OCI-LY3 (cell line): ENCODE measurements at regions not wholly inside any gene's neighbourhood (a gene's known extent, or its start where the extent isn't known, plus 50 kb on each side); places are given as distances from the start of the nearest gene placed in this dataset.

Source experiments
- H2AFZ ChIP-seq: fragments of 200-600, 300-600 bp; shearing (Covaris generic); 2 replicates; pipeline ENCODE4 v1.6.0; 2014; ENCODE audit warnings: antibody characterized with exemption, low read depth, low read length
- H3K27ac ChIP-seq: fragments of 200-600, 300-600 bp; sonication (generic); 2 replicates; pipeline ENCODE4 v1.5.1; 2014; ENCODE audit warnings: mild to moderate bottlenecking, low read length, moderate library complexity, mixed read lengths
- H3K27me3 ChIP-seq: fragments of 200-600, 300-600 bp; sonication (generic); 2 replicates; pipeline ENCODE4 v1.6.1; 2014; ENCODE audit warnings: low read depth, low read length, mixed read lengths
- H3K36me3 ChIP-seq: fragments of 200-600, 300-600 bp; sonication (generic); replicated peaks from 2 replicates; pipeline ENCODE3; 2014; ENCODE audit warnings: low read depth, low read length, mixed read lengths
- H3K4me1 ChIP-seq: fragments of 300-600, 200-600 bp; sonication (generic); 2 replicates; pipeline ENCODE4 v1.6.1; 2014; ENCODE audit warnings: low read length, mixed read lengths
- H3K4me2 ChIP-seq: fragments of 200-600, 300-600 bp; sonication (generic); 2 replicates; pipeline ENCODE4 v1.6.1; 2014; ENCODE audit warnings: low read length, mixed read lengths
- H3K4me3 ChIP-seq: fragments of 300-600, 200-600 bp; sonication (generic); 2 replicates; pipeline ENCODE4 v1.5.1; 2014; ENCODE audit warnings: antibody characterized with exemption, mild to moderate bottlenecking, low read length, moderate library complexity
- H3K79me2 ChIP-seq: fragments of 300-600, 200-600 bp; shearing (Covaris generic); 2 replicates; pipeline ENCODE4 v1.6.1; 2014; ENCODE audit warnings: mild to moderate bottlenecking, low read length, mixed read lengths
- H3K9ac ChIP-seq: fragments of 300-600, 200-600 bp; shearing (Covaris generic); 2 replicates; pipeline ENCODE4 v1.6.0; 2014; ENCODE audit warnings: mild to moderate bottlenecking, low read length, moderate library complexity
- H3K9me3 ChIP-seq: fragments of 200-600, 300-600 bp; shearing (Covaris generic); 2 replicates; pipeline ENCODE4 v1.6.1; 2014; ENCODE audit warnings: low read length, mixed read lengths; ENCODE audit not compliant: insufficient read depth
- H4K20me1 ChIP-seq: fragments of 200-600, 300-600 bp; sonication (generic); 2 replicates; pipeline ENCODE4 v1.6.1; 2016; ENCODE audit warnings: low read length, mixed read lengths; ENCODE audit not compliant: insufficient read depth
- EZH2phosphoT487 ChIP-seq: fragments of 200-600 bp; shearing (Covaris generic); IDR thresholded peaks from 2 replicates; pipeline ENCODE4 v1.6.1; 2018; ENCODE audit warnings: antibody characterized with exemption, mixed run types, low read depth
- TF ChIP-seq, protein P1 (sequence below): fragments of 200-600, 300-600 bp; sonication (generic); IDR thresholded peaks from 2 replicates; pipeline ENCODE4 v1.5.1; 2014; ENCODE audit warnings: antibody characterized with exemption, low read length, low read depth

DNA sequence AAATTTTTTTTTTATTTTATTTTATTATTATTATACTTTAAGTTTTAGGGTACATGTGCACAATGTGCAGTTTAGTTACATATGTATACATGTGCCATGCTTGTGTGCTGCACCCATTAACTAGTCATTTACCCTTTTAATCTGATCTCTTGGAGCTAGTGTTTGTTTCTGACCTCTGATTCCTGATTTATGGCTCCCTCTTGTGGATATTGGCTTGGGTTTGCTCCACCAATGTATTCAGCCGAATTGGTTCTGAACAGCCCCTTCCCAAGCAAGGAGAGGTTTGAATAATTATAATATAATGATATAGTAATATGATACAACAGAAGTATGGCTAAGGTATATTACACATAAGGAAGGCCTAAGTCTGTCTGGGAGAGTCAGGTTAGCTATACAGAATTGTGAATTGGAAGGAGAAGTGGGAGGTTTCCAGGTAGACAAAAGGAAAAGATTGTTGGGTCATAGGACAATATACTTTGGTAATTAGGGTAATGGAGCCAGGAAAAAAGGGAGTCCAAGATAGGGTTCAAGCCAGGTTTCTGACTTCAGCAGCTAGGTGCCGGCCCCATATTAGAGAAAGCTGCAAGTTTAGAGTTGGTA is 53.1 kb upstream of the HMCN1 start:
- no peak for TF ChIP-seq EZH2phosphoT487
- TF ChIP-seq, protein P1, sequence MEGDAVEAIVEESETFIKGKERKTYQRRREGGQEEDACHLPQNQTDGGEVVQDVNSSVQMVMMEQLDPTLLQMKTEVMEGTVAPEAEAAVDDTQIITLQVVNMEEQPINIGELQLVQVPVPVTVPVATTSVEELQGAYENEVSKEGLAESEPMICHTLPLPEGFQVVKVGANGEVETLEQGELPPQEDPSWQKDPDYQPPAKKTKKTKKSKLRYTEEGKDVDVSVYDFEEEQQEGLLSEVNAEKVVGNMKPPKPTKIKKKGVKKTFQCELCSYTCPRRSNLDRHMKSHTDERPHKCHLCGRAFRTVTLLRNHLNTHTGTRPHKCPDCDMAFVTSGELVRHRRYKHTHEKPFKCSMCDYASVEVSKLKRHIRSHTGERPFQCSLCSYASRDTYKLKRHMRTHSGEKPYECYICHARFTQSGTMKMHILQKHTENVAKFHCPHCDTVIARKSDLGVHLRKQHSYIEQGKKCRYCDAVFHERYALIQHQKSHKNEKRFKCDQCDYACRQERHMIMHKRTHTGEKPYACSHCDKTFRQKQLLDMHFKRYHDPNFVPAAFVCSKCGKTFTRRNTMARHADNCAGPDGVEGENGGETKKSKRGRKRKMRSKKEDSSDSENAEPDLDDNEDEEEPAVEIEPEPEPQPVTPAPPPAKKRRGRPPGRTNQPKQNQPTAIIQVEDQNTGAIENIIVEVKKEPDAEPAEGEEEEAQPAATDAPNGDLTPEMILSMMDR, result peak; percentile 76
- no peaks in the 10 kb centered on the region for H3K9me3 ChIP-seq
- peak overlapping the region; percentile 87 for H3K4me2 ChIP-seq
- H3K27ac ChIP-seq, result no peak overlapping the region
- peaks cover 26% of the 10 kb centered on the region for H3K4me1 ChIP-seq
- no peaks in the 10 kb centered on the region for H4K20me1 ChIP-seq
- no peaks in the 10 kb centered on the region for H3K27me3 ChIP-seq
- peak overlapping the region; percentile 64; the same call in 1 of the 2 replicates for H3K9ac ChIP-seq
- no peaks in the 10 kb centered on the region for H3K36me3 ChIP-seq
- H3K79me2 ChIP-seq, result no peaks in the 10 kb centered on the region
- H3K4me3 ChIP-seq, result no peak overlapping the region
- H2AFZ ChIP-seq, result no peak overlapping the region

DNA sequence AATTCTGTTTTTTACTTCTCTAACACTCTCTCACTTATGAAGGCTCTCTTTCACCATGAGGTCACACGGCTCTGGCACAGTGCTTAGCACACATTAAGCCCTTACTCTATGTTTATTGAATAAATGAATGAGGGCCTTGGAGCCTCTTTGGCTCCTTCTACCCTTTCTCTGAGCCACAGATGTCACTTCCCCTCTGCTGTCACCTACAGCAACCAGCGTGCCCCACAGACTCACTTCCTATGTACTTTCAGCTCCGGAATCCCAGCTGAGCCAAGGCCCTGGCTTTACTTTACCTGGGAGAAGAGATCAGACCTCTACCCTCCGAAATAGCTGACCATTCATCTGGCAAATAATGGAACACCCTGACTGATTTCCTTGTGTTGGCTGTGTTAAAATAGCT is 53.7 kb upstream of the HMCN1 start:
- H3K36me3 ChIP-seq, result no peaks in the 10 kb centered on the region
- no peaks in the 10 kb centered on the region for H3K27me3 ChIP-seq
- H3K4me3 ChIP-seq, result peak overlapping the region; percentile 61
- H3K79me2 ChIP-seq, result no peaks in the 10 kb centered on the region
- H3K4me2 ChIP-seq, result peak overlapping the region; percentile 87
- H3K4me1 ChIP-seq, result peaks cover 29% of the 10 kb centered on the region
- H2AFZ ChIP-seq, result peak overlapping the region; percentile 91
- TF ChIP-seq, protein P1, result no peak
- TF ChIP-seq EZH2phosphoT487, result no peak
- no peaks in the 10 kb centered on the region for H3K9me3 ChIP-seq
- peak overlapping the region; percentile 64 for H3K9ac ChIP-seq
- H3K27ac ChIP-seq, result peak overlapping the region; percentile 48
- H4K20me1 ChIP-seq, result no peaks in the 10 kb centered on the region

DNA sequence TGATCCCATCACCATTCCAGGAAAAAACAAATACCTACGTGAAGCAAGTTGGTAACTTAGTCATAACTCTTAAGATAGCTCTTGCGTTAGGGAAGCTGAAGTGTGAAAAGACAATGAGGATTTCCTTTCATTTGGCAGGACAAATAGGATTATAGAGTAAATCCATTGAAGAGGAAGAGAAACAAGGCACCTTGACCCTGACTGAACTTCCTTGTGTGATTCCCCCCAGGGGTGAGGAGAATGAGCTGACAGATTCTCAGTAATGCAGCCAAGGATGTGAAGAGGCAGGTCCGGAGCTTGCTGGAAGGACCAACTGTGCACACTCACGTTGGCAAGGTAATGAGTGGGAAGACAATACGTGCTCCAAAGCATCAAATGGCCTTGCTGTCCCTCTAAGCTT is 55.0 kb upstream of the HMCN1 start:
- H3K36me3 ChIP-seq, result no peaks in the 10 kb centered on the region
- no peak overlapping the region for H3K9ac ChIP-seq
- no peaks in the 10 kb centered on the region for H4K20me1 ChIP-seq
- no peaks in the 10 kb centered on the region for H3K9me3 ChIP-seq
- no peak overlapping the region for H3K27ac ChIP-seq
- no peaks in the 10 kb centered on the region for H3K27me3 ChIP-seq
- no peaks in the 10 kb centered on the region for H3K79me2 ChIP-seq
- H2AFZ ChIP-seq, result no peak overlapping the region
- no peak overlapping the region for H3K4me3 ChIP-seq
- H3K4me1 ChIP-seq, result peaks cover 42% of the 10 kb centered on the region
- TF ChIP-seq EZH2phosphoT487, result no peak
- TF ChIP-seq, protein P1, result no peak
- H3K4me2 ChIP-seq, result no peak overlapping the region

DNA sequence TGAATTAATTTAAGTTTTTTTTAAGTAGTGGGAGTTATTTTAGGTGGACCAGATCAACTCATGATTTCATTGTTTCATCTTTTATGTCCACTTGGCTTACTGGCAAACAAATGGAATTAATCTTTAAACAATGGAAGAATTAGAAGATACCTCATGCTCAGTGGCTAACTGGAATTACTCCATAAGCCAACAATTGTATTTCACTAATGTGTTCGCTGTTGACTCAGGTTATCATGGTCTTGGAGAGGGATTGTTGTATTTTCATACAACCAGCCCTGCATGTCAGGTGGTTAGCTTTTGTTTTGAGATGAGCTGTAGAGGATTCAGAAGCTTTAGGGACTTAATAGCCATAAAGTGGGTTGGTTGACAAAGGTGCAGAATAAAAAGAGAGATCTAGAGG is 57.2 kb upstream of the HMCN1 start:
- Histone ChIP-seq H3K4me1 (peaks cover 59% of the 10 kb centered on the region), H3K27me3 (no peaks in the 10 kb centered on the region), H3K4me3 (no peak overlapping the region), H3K9me3 (no peaks in the 10 kb centered on the region), H3K79me2 (peaks cover 6% of the 10 kb centered on the region), H4K20me1 (no peaks in the 10 kb centered on the region), H2AFZ (no peak overlapping the region), H3K27ac (no peak overlapping the region), H3K4me2 (no peak overlapping the region), H3K36me3 (no peaks in the 10 kb centered on the region), H3K9ac (no peak overlapping the region)
- no peak for TF ChIP-seq EZH2phosphoT487
- TF ChIP-seq, protein P1, result no peak
